ENCODE measurements at regions not wholly inside any gene's neighbourhood (a gene's known extent, or its start where the extent isn't known, plus 50 kb on each side); places are given as distances from the start of the nearest gene placed in this dataset.
"Not testable (repeated sequence)": the region's sequence is repeated elsewhere in the genome, so short reads cannot be mapped to it uniquely, and the experiment has no call there.

- no peak for DNase-seq
These were observed 72.9 kb downstream of the ZNF783 start for GRCh38 chr7:149334930-149335329.

GRCh38 chr7:149348758-149349369 lies 86.9 kb downstream of the ZNF783 start:
- DNase-seq = no peak

- no peak for DNase-seq
These were observed 91.9 kb downstream of the ZNF783 start for GRCh38 chr7:149353739-149354504.

- not testable (repeated sequence) for DNase-seq
These were observed 93.0 kb downstream of the ZNF783 start for GRCh38 chr7:149355035-149355389.

- DNase-seq = no peak
These were observed 93.5 kb downstream of the ZNF783 start for GRCh38 chr7:149355390-149356048.

GRCh38 chr7:149362696-149363095 lies 98.2 kb downstream of the ZNF777 start:
- DNase-seq = no peak

GRCh38 chr7:149367418-149368180 lies 93.3 kb downstream of the ZNF777 start:
- no peak for DNase-seq

- DNase-seq = peak; percentile 68
These were observed 91.4 kb downstream of the ZNF777 start for GRCh38 chr7:149369497-149369896.

GRCh38 chr7:149370790-149371189 lies 90.1 kb downstream of the ZNF777 start:
- DNase-seq = peak; percentile 66

GRCh38 chr7:149373089-149373488 lies 87.8 kb downstream of the ZNF777 start:
- DNase-seq = no peak

GRCh38 chr7:149375234-149376008 lies 85.4 kb downstream of the ZNF777 start:
- DNase-seq = no peak

- no peak for DNase-seq
These were observed 83.5 kb downstream of the ZNF777 start for GRCh38 chr7:149377386-149377785.

- DNase-seq = no peak
These were observed 81.2 kb downstream of the ZNF777 start for GRCh38 chr7:149379625-149380024.

- DNase-seq = no peak
These were observed 79.6 kb downstream of the ZNF777 start for GRCh38 chr7:149381245-149381644.

All from islet precursor cell (in vitro differentiated cells).